Stomach (tissue), 4 donors: ENCODE measurements at regions not wholly inside any gene's neighbourhood (a gene's known extent, or its start where the extent isn't known, plus 50 kb on each side); places are given as distances from the start of the nearest gene placed in this dataset.

Source experiments
- EP300 ChIP-seq: sonication (generic); formaldehyde crosslinking; IDR thresholded peaks from one replicate; pipeline ENCODE4 v1.6.1; 2017; ENCODE audit warnings: antibody characterized with exemption
- POLR2A ChIP-seq, 4 donors: fragments of 450-650 bp; IDR thresholded peaks; one replicate each; pipeline ENCODE4 v1.6.1; 2016; ENCODE audit warnings: antibody characterized with exemption in 4 of 4, control low read depth in 2 of 4, mild to moderate bottlenecking in 1 of 4, moderate library complexity in 1 of 4
- POLR2AphosphoS5 ChIP-seq, 3 donors: sonication (generic); formaldehyde crosslinking; IDR thresholded peaks; one replicate each; pipeline ENCODE4 v1.6.1; 2016; ENCODE audit warnings: antibody characterized with exemption in 3 of 3

- TF ChIP-seq POLR2AphosphoS5 (IDR thresholded peaks at IDR 0.05) (no peak), POLR2A (IDR thresholded peaks at IDR 0.05) (no peak), EP300 (no peak)
Measured at GRCh38 chr12:17017402-17017801, 411.4 kb upstream of the LMO3 start.
